Stimulated activated CD8-positive, alpha-beta memory T cell treated with anti-CD3 and anti-CD28 coated beads, Interleukin-12 subunit alpha, Interleukin-12 subunit beta, amount 100 ng/mL, for 1 hour (primary cell): ENCODE measurements at regions not wholly inside any gene's neighbourhood (a gene's known extent, or its start where the extent isn't known, plus 50 kb on each side); places are given as distances from the start of the nearest gene placed in this dataset.
"Not testable (repeated sequence)": the region's sequence is repeated elsewhere in the genome, so short reads cannot be mapped to it uniquely, and the experiment has no call there.

Source experiments
- DNase-seq: peaks from one replicate; pipeline ENCODE4 v3.0.0-alpha.2; 2020; ENCODE audit warnings: low read depth

DNA sequence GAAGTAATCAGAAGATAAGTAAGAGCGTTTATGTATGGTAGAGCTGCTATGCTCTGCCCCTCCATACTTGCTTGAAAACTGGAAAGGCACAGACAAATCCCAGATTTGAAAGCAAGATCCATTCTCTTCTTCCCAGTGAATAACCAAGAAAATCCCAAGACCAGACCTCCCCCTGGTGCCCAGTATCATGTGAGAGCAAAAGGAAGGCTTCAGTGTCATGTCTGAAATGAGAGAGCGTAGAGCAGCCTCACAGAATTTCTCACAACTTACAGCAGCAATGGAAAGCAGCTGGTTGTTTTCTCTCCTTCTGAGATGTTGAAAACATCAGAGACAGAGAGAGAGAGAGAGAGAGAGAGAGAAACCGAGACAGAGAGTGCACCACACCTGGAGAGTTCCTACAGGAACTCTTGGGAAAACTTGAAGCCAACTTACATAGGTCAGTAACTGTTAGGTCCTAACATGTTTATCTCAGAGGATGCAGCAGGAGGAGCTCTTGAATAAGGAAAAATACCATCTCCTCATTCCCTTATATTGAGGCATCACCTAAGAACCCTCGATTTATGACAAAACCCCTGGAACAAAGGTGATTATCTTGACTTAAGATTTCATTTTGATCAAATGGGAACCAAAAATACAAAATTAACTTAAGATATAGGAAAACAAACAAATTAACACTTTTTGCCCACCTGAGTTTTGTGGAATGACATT lies 273.3 kb downstream of the NSUN3 start:
- DNase-seq, result no peak

DNA sequence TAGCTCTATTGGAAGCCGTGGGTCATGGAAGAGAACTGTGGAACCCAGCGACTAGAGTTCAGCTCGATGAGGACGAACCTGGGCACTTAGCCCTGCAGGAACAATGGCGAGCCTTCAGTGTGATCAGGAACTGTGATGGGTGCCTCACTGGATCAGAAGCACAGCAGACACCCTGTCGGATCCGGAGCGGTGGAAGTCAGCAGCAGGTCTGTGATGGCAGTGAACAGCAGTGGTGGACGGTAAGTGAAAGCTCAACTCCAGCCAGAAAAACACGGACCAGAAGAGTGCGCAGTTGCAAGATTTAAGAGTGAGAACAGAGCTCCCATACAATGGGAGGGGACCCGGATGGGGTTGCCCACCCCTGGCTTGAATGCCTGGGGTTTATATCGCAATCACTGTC lies 282.2 kb downstream of the NSUN3 start:
- no peak for DNase-seq

DNA sequence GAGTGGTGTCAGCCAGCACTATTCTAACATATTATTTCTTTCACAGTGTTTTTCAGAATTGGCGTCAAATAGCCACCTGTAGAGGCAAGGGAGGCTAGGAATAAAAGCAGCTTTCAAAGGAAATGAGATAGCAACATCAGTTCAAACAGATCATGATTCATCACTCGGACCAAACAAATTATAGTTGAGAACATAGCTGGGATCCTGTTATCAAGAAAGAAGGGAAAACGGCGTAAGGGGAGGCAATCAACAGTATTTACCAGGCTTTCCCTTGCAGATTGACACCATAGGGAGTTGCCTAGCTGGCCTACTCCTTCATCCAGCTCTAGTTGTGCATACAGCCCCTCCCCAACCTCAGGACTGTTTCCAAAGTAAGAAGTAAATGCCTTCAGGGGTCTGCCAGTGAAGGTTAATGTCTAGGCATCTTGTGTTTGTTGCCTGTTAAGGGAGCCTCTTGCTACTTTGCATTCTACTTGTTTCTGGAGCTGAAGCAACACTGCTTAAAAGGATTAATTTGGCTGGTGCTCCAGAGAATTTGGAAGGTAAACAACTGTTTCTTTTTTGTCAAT lies 286.5 kb downstream of the NSUN3 start:
- no peak for DNase-seq

DNA sequence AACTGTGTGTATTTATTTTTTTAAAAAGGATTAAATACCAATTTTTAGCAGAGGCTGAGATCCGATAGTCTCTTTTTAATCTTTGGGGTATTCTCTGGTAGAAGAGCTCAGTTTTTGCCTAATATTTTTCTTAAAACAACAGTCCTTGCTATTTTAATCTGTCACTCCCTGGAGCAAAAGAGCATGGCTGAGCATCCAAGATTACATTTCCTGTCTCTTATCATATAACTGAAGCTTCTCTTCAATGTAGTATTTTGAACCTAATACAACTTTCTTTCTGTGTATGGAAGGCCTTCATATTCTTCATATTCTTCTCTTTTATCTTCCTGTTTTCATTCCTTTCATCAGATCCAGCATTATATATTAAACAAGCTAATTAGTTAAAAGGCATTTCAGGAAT lies 293.7 kb downstream of the NSUN3 start:
- no peak for DNase-seq

DNA sequence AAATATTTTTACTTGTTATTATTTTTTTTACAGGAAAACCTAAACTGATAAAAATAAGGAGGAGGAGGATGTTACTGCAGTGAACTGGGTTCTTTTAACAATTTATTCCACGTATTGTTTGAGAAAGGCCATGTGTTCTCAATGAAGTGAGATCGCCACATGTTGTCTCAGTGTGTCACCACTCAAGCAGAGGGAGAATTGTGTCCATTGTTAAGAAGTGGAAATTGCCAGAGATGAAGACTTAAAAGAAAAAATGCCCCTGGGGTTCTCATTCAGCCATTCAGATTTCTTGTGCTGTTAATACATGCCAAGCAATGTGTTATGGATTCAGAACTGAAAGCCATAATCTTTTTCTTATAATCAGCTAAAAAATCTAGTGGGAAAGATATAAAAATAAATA lies 297.1 kb downstream of the NSUN3 start:
- no peak for DNase-seq

DNA sequence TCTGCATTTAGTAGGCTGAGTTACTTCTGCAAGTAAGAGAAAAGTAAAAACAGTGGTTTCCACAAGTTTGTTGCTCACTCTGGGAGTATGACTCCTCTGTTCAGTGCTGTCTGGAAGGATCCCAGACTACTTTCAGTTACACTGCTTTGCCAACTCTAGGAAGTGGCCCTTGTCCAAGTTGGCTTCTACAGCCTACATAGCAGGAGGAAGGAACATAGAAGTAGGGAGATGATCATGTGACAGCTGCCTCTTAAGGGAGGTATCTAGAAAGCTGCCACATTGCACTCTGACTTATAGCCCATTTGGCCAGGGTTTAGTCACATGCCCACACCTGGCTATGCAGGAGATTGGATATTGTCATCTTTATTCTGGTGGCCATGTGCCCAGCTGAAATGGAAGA lies 298.1 kb downstream of the NSUN3 start:
- DNase-seq, result no peak

DNA sequence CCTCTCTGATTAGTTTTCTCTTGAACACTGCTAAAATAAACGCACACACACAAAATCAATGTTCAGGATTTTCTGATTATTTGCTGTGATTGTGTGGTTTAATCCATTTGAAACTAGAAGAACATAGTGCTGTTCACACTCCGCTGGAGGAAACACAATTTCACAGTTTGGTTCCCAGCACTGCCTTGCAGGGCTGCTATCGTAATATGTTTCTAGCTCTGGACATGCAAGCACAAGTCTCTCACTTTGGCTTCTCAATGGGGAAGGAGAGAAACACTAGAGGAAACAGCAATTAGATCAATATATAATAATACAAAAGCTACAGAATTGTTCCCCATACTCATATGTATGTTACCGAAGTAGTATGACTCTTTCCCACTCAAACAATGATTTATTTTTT lies 299.5 kb downstream of the NSUN3 start:
- DNase-seq, result no peak

DNA sequence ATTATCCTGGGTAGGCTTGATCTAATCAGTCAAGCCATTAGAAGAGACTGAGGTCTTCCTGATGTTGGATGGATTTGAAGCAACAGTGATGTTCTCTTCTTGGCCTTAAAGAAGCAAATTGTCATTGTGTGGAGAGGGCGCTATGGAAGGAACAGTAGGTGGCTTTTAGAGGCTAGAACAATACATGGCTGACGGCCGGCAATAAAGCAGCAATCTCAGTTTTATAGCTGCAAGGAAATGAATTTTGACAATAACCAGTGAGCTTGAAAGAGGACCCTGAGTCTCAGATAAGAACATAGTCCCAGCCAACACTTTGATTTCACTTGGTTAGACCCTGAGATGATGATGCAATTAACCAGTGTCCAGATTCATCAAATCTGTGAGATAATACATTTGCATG lies 302.1 kb downstream of the NSUN3 start:
- DNase-seq, result no peak

DNA sequence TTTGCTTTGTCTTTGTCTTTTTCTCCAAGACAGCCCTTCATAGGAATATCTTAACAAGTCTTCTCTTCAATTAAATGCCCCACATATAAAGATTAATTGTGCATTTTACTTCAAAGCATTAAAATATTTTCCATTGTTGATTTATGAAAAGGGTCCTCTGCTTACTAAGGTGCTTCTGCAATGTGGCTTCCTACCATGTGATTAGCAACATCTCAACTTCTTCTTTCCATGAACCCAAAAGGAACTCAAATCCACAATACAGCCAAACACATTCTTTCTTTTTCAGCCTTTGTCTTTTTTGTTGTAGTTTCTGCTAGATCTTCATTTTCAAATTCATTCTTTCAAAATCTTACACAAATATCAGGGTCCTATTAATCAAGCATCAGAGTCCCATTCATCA lies 309.2 kb downstream of the NSUN3 start:
- DNase-seq, result no peak

DNA sequence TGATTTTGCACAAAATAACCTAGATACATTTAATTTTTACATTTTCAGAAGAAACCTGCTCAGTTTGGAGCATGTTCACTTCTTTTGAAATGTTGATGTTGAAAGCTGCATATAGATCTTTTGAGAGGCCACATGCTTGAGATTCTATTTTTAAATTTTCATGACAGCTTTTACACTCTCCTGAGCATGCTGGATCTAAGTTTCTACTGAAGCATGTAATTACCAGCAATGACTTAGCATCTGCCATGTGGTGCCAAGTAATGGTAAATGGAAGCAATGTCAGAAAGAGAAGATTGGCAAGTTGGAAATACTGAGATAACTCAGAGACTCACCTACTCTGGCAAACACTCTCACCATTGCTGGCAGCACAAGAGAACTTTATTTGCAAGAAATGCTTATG lies 310.6 kb downstream of the NSUN3 start:
- DNase-seq, result no peak

DNA sequence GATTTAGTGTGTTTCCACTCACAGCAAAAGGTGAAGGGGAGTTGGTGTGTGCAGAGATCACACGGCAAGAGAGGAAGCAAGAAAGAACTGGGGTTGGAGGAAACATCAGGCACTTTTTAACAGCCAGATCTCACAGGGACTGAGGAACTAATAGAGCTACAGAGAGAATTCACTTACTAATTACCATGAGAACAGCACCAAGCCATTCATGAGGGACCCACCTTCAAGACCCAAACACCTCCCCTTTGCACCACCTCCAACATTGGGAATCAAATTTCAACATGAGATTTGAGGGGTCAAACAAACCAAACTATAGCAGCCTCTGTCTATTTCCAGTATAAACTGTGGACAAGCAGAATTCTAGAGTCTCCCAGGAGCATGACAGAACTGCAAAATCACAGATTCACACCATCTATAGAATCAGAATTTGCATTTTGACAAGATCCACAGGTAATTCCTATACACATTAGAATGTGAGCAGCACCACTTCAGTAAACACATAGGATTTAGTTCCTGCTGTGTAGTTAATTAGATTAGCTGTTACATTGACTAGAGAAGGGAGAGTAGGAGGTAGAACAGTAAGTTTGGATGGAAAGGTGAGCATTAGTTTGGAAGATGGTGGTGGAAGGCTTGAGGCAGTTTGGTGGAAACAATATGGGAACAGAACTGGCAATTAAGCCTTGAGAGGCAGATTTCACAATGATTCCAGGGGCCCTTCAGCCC lies 311.7 kb downstream of the NSUN3 start:
- DNase-seq, result no peak

DNA sequence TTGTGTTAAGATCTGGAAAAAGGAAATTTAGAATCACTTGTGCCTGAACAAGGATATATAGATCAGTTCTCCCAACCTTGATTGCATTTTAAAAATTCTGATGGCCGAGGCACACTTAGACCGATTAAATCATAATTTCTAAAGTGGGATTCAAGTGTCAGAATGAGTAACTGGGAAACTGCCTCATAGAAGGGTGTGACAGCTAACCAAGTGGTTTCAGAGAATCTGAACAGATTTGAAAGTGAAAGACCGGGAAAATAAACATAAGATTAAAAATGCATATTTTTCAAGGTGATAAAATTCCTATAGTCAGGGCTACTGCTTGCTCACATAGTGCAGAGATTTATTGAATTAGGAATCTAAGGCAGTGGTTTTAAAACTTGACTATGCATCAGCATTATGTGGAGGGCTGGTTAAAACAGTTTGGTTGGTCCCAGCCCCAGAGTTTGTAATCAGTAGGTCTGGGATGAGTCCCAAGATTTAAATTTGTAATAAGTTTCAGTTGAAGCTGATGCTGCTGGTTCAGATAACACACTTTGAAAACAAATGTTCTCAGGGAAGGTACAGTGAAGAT lies 314.3 kb downstream of the NSUN3 start:
- not testable (repeated sequence) for DNase-seq

DNA sequence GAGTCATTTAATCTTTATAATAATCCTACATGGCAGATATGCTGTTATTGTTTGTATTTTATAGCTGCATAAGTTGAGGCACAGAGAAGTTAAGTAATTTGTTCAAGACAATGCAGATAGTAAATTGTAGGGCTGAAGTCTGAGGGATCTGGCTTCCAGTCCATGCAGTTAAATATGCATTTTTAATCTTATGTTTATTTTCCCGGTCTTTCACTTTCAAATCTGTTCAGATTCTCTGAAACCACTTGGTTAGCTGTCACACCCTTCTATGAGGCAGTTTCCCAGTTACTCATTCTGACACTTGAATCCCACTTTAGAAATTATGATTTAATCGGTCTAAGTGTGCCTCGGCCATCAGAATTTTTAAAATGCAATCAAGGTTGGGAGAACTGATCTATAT lies 315.0 kb downstream of the NSUN3 start:
- not testable (repeated sequence) for DNase-seq

DNA sequence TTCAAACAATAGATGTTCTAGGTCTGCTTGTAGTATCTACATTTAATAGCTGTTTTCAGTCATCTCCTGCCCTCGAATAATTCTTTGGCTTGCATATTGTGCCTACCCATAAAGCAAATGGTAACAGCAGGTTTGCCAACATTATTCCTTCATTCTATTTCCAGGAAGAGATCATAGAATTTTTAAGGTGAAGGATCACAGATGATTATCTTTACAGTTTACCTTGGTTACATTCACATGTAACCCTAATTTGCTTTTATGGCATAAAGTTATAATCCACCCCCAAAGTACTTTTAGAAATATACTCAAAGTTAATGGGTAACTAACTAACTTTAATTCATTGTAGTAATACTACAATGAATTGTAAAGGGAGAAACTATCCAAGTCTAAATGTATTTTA lies 315.5 kb downstream of the NSUN3 start:
- DNase-seq, result no peak

DNA sequence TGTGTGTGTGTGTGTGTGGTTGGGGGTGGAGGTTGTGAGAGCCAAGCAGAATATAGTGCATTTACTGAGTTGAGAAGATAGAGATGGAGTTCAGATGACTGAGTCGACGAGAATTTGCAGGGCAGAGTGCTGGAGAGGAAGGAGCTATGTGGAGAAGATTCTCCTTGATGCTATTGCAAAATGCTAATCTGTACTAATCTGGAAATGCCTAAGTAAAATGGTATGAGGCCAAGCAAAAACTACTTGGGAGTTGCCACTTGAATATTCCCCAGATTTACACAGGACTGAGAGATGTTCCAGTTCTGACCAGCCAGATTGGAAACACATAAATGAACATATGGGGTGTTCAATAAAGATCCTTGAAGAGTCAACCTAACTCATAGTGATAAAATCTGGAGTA lies 316.4 kb downstream of the NSUN3 start:
- DNase-seq, result no peak

DNA sequence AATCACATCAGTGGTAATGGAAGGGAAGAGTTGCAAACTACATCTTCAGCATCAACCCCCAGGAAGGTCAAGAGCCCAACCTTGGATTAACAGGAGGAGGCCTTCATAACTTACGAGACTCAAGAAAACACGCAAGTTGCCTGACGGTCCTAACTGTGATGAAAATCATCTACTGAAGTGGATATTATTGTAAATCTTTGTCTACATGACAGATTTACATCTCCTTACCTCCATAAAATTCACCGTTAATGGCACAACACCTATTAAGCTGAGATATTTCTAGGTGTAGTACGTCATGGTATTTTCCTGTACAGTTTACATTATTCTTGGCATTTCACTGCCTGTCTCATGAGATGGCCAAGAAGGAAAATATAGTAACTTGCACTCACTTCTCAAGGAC lies 332.0 kb downstream of the NSUN3 start:
- DNase-seq, result no peak

DNA sequence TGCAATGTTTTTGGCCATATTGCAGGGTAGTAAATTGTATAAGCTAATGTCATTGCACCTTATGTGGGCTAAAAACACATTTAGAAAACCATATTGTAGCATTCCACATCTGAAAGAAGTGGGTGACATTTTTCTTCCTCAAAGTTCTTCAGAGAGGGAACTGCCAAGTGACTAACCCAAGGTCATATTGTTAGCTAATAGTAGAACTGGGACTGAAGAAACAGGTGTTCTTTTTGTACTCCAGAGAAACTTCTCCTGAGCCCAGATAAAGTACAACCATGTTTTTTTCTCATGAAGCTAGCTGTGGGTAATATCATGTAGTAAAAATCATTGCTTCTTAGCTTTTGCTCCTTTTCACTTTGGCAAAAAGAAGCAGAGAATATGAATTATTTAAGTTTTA lies 333.0 kb downstream of the NSUN3 start:
- no peak for DNase-seq

DNA sequence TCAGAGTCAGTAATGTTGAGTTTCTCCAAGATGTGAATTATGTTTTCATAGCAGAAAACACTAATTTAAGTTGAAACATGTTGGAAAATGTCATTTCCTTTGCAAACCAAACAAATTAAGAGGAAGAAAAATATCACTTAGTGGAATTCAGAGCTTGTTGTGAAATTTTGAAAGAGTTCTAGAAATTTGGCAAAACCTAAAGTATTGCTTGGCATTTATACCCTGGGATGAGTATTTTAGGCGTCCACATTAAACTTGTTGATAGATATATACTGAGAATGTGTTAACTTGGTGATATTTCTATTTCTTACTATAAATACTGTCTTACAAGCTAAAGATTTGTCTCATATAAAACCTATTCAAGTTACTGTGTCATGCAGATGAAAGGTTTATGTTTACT lies 335.2 kb downstream of the NSUN3 start:
- DNase-seq, result no peak

DNA sequence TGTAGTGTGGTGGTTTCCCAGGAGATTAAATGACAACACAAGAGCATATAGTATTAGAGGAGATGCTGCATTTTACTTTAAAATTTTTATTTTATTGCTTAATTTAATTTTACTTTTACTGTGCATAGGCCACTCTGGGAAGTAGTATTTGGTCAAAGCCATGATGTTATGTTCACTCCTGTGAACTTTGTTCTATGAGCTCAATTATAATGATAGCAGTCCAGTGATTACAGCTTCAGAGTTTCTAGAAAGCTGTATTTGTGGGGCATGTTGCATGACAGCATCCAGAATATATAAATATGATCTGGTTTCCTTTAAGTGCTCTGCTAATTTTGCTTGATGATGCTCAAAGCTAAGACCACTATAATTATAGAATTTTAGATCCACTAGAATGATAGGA lies 338.6 kb downstream of the NSUN3 start:
- no peak for DNase-seq

DNA sequence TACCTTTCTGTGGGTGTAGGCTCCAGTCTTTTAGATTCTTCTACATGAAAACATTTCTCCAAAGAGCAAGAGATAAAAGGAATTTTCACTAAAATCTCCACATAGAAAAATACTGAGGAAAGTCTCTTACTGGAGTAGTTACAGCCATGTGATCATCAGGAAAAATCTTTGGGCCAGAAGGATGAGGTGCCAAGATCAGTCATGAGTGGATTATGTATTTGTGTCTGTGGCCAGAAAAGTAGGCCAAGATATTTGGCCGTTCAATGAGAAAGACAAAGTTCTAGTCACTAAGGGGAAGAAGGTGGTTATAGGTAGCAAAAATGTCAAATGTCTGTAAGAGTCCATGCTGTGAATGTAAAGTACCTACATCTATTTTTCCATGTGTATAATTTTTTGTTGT lies 339.3 kb downstream of the NSUN3 start:
- DNase-seq, result no peak

DNA sequence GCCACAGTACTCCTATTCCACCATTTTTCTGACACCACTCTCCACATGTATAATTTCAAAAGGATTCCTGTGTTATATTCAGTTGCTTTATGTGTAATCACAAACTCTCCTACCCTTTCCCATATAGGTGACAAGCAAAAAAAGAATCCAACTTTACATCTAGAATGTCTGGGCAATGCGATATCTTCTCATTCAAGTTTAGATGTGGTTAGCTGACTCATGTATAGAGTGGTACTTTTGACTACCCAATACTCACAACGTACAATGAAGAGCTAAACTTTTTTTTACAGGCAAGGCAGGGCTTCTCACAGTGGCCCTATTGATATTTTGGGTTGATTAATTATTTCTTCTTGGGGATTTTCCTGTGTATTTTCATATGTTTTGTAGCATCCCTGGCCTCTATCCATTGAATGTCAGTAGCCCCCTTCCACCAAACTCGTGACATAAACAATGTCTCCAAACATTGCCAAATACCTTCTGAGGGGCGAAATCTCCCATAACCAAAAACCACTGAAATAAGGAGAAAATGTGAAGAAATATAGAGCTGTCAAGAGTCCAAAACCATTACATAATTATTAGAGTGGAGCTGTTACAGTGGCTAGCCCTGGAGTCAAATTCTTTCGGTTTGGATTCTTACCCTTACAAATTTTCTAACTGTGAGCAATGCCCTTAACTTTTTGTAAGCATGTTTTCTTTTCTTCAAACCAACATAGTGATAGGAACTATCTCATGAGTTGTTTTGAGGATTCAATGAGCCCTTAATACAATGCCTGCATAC lies 342.6 kb downstream of the NSUN3 start:
- no peak for DNase-seq

DNA sequence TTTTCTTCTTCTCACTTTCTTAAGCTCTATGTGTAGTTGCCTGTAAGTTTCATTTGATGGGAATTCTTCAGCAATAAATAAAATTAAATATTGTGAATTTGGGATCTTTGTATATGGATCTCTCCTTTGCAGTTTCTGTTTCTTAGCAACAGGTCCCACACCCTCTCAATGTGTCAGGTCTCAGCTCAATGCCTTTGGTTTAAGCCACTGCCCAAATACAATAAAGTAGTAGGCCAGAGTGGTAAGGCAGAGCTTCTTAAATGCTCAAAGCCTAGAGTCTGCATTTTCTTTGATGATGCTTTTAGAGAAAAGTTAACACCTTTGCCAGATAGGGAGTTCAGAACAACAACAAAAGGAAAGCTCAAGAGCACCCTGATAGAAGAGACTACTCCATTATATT lies 343.7 kb downstream of the NSUN3 start:
- DNase-seq, result no peak

DNA sequence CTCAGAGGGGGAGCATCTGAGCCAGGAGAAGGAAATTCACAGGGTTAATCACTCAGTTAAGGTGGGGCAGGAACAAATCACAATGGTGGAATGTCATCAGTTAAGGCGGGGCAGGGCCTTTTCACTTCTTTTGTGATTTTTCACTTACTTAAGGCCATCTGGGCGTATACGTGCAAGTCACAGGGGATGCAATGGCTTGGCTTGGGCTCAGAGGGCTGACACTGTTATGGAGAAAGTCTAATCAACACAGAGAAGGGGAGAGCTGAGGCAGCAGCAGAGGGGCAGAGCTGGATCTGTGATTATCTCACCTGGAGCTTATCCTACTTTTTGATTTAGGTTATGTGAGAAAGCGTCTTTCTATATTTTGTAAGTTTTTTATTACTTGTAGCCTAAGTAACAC lies 350.1 kb downstream of the NSUN3 start:
- DNase-seq, result not testable (repeated sequence)
